Activated CD4-positive, alpha-beta T cell treated with anti-CD3 and anti-CD28 coated beads, Interleukin-2, amount 10 ng/mL, durations not matched to agents 7 days and 5 days (primary cell): ENCODE measurements at regions not wholly inside any gene's neighbourhood (a gene's known extent, or its start where the extent isn't known, plus 50 kb on each side); places are given as distances from the start of the nearest gene placed in this dataset.

Experiments
- CTCF ChIA-PET: fragments of 350-600 bp; sonication (Branson Sonifier 250); formaldehyde crosslinking; loops from one replicate; lab custom pipeline; 2021; ENCODE audit warnings: antibody characterized with exemption; lab: Charles Lee
- POLR2A ChIA-PET: fragments of 350-600 bp; sonication (Branson Sonifier 250); formaldehyde crosslinking; loops from one replicate; lab custom pipeline; 2021; ENCODE audit warnings: antibody characterized with exemption; lab: Charles Lee
- DNase-seq: peaks from one replicate; pipeline ENCODE4 v3.0.0-alpha.2; 2020
- H3K27ac Mint-ChIP-seq: one replicate; pipeline ENCODE4 v1.8.0; 2021; ENCODE audit warnings: mild to moderate bottlenecking, moderate library complexity, mixed read lengths
- H3K27me3 Mint-ChIP-seq: one replicate; pipeline ENCODE4 v1.8.0; 2021; ENCODE audit warnings: mixed read lengths
- H3K36me3 Mint-ChIP-seq: one replicate; pipeline ENCODE4 v1.8.0; 2021; ENCODE audit warnings: low read depth, mixed read lengths
- H3K4me1 Mint-ChIP-seq: one replicate; pipeline ENCODE4 v1.8.0; 2021; ENCODE audit warnings: mixed read lengths
- H3K4me3 Mint-ChIP-seq: one replicate; pipeline ENCODE4 v1.8.0; 2021; ENCODE audit warnings: mild to moderate bottlenecking, moderate library complexity, mixed read lengths
- H3K9me3 Mint-ChIP-seq: one replicate; pipeline ENCODE4 v1.8.0; 2021; ENCODE audit warnings: mixed read lengths

DNA sequence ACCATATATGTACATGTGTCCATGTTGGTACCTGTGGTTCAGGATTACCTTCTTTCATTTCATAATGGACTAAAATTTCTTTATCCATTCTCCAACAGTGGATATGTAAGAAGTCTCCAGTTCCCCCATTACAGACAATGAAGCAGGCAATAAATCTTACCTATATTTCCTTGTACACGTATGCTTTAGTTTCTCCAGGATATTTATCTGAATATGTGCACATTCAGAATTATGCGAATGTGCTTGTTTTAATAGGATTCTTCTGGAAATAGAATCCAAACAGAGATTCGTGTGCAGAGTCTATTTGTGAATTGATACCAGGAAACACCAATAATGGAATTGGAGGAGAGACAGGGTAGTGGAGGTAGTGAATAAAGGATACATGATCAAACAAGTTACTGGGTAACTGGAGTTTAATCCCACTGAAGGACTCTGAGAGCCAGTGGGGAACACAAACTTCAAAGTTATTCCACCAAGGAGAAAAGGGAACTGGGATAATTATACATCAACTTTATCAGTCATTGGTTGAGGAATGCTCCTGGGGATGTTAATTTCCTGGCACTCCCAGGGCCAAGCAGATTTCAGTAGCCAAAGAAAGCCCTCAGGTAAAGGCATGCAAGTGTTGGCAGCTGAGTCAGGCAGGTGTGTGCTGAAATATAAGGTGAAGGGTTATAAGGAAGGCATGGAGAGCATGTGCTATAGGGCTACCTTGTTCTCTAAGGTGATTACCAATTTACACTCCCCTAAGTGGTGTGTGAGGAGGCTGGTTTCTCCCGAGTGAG lies 374.9 kb upstream of the PBX1 start:
- Mint-ChIP-seq H3K4me3 (no peak overlapping the region), H3K9me3 (peaks cover 7% of the 10 kb centered on the region), H3K36me3 (no peaks in the 10 kb centered on the region), H3K4me1 (no peaks in the 10 kb centered on the region), H3K27ac (no peak overlapping the region), H3K27me3 (no peaks in the 10 kb centered on the region)
- CTCF ChIA-PET: no interaction called here
- DNase-seq: no peak
- POLR2A ChIA-PET: no interaction called here

GRCh38 chr1:164186881-164187280 lies 372.1 kb upstream of the PBX1 start:
- Mint-ChIP-seq H3K4me1 (no peaks in the 10 kb centered on the region), H3K36me3 (no peaks in the 10 kb centered on the region), H3K27ac (no peak overlapping the region), H3K4me3 (no peak overlapping the region), H3K9me3 (peaks cover 7% of the 10 kb centered on the region), H3K27me3 (no peaks in the 10 kb centered on the region)
- CTCF ChIA-PET: no interaction called here
- no peak for DNase-seq
- POLR2A ChIA-PET: no interaction called here

- H3K9me3 Mint-ChIP-seq: peaks cover 15% of the 10 kb centered on the region
- ChIA-PET POLR2A (no interaction called here), CTCF (no interaction called here)
- H3K27ac Mint-ChIP-seq: no peak overlapping the region
- no peaks in the 10 kb centered on the region for H3K27me3 Mint-ChIP-seq
- H3K36me3 Mint-ChIP-seq: no peaks in the 10 kb centered on the region
- no peaks in the 10 kb centered on the region for H3K4me1 Mint-ChIP-seq
- H3K4me3 Mint-ChIP-seq: no peak overlapping the region
- no peak for DNase-seq
Observed at GRCh38 chr1:164188497-164188896, 370.5 kb upstream of the PBX1 start.

DNA sequence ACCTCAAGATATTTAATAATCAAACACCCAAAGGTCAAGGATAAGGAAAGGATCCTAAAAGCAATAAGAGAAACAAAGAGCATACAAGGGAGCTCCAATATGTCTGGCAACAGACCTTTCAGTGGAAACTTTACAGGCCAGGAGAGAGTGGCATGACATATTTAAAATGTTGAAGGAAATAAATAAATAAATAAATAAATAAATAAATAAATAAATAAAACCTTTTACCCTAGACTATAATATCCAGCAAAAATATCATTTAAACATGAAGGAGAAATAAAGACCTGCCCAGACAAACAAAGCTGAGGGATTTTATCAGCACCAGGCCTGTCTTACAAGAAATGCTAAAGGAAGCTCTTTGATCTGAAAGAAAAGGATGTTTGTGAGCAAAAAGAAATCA lies 367.8 kb upstream of the PBX1 start:
- Mint-ChIP-seq H3K4me3 (no peak overlapping the region), H3K36me3 (no peaks in the 10 kb centered on the region), H3K9me3 (peaks cover 16% of the 10 kb centered on the region), H3K4me1 (no peaks in the 10 kb centered on the region), H3K27me3 (no peaks in the 10 kb centered on the region), H3K27ac (no peak overlapping the region)
- DNase-seq: no peak
- POLR2A ChIA-PET: no interaction called here
- CTCF ChIA-PET: no interaction called here

DNA sequence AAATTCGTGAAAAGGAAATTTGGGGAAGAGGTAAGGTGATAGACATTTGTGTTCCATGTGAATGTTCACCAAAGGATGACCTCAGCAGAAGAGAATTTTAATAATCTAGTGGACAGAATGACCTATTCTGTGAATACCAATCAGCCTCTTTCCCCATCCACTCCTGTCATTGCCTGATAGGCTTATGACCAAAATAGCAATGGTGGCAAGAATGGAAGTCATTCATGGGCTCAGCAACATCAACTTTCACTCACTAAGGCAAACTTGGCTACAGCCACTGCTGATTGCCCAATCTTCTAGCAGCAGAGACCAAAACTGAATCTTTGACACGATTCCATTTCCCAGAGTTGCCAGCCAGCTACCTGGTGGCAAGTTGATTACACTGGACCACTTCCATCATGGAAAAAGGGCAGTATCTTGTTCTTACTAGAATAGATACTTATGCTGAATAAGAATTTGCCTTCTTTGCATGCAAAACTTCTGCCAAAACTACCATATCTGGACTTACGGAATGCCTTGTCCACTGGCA lies 348.7 kb upstream of the PBX1 start:
- H3K4me1 Mint-ChIP-seq: no peaks in the 10 kb centered on the region
- no peak for DNase-seq
- H3K27ac Mint-ChIP-seq: no peak overlapping the region
- H3K27me3 Mint-ChIP-seq: no peaks in the 10 kb centered on the region
- H3K36me3 Mint-ChIP-seq: no peaks in the 10 kb centered on the region
- CTCF ChIA-PET: no interaction called here
- H3K4me3 Mint-ChIP-seq: no peak overlapping the region
- H3K9me3 Mint-ChIP-seq: no peaks in the 10 kb centered on the region
- POLR2A ChIA-PET: no interaction called here

- H3K4me3 Mint-ChIP-seq: no peak overlapping the region
- no peaks in the 10 kb centered on the region for H3K27me3 Mint-ChIP-seq
- no peaks in the 10 kb centered on the region for H3K4me1 Mint-ChIP-seq
- POLR2A ChIA-PET: no interaction called here
- no peaks in the 10 kb centered on the region for H3K36me3 Mint-ChIP-seq
- CTCF ChIA-PET: no interaction called here
- H3K9me3 Mint-ChIP-seq: peaks cover 5% of the 10 kb centered on the region
- no peak overlapping the region for H3K27ac Mint-ChIP-seq
- DNase-seq: no peak
Observed at GRCh38 chr1:164223378-164223777, 335.6 kb upstream of the PBX1 start.

GRCh38 chr1:164225011-164225410 lies 334.0 kb upstream of the PBX1 start:
- H3K4me1 Mint-ChIP-seq: no peaks in the 10 kb centered on the region
- no peak overlapping the region for H3K27ac Mint-ChIP-seq
- H3K4me3 Mint-ChIP-seq: no peak overlapping the region
- ChIA-PET POLR2A (no interaction called here), CTCF (no interaction called here)
- DNase-seq: no peak
- no peaks in the 10 kb centered on the region for H3K36me3 Mint-ChIP-seq
- H3K27me3 Mint-ChIP-seq: no peaks in the 10 kb centered on the region
- peaks cover 5% of the 10 kb centered on the region for H3K9me3 Mint-ChIP-seq

DNA sequence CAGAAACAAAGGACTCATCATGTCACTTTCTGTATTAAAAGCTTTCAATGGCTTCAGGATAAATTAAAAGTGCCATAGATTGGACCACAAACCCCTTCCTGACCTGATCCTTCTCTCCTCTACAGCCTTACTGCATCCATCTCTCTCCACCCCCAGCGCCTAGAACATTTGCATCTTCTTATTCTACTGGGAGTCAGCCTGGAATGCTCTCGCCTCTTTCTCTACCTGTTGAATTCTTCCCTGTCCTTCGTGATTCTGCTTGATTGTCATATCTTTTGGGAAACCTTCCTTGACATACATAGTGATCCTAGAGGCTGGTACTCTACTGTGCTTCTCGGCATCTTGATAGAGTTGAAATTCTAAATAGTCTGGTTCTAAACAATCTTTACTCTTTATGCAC lies 332.0 kb upstream of the PBX1 start:
- Mint-ChIP-seq H3K27ac (no peak overlapping the region), H3K9me3 (peaks cover 5% of the 10 kb centered on the region), H3K4me1 (no peaks in the 10 kb centered on the region), H3K36me3 (no peaks in the 10 kb centered on the region), H3K4me3 (no peak overlapping the region), H3K27me3 (no peaks in the 10 kb centered on the region)
- no peak for DNase-seq
- ChIA-PET CTCF (no interaction called here), POLR2A (no interaction called here)

GRCh38 chr1:164228928-164229327 lies 330.1 kb upstream of the PBX1 start:
- Mint-ChIP-seq H3K27ac (no peak overlapping the region), H3K27me3 (no peaks in the 10 kb centered on the region), H3K9me3 (peaks cover 5% of the 10 kb centered on the region), H3K4me1 (no peaks in the 10 kb centered on the region), H3K36me3 (no peaks in the 10 kb centered on the region), H3K4me3 (no peak overlapping the region)
- POLR2A ChIA-PET: no interaction called here
- no peak for DNase-seq
- CTCF ChIA-PET: no interaction called here

- Mint-ChIP-seq H3K36me3 (no peaks in the 10 kb centered on the region), H3K4me3 (no peak overlapping the region), H3K27ac (no peak overlapping the region), H3K4me1 (no peaks in the 10 kb centered on the region), H3K27me3 (no peaks in the 10 kb centered on the region), H3K9me3 (peaks cover 2% of the 10 kb centered on the region)
- DNase-seq: no peak
- ChIA-PET CTCF (no interaction called here), POLR2A (no interaction called here)
Observed at GRCh38 chr1:164233149-164233548, 325.8 kb upstream of the PBX1 start.

GRCh38 chr1:164240081-164240480 lies 318.9 kb upstream of the PBX1 start:
- H3K27me3 Mint-ChIP-seq: no peaks in the 10 kb centered on the region
- no peak for DNase-seq
- ChIA-PET POLR2A (no interaction called here), CTCF (no interaction called here)
- no peaks in the 10 kb centered on the region for H3K36me3 Mint-ChIP-seq
- H3K4me1 Mint-ChIP-seq: no peaks in the 10 kb centered on the region
- H3K9me3 Mint-ChIP-seq: peaks cover 6% of the 10 kb centered on the region
- no peak overlapping the region for H3K27ac Mint-ChIP-seq
- H3K4me3 Mint-ChIP-seq: no peak overlapping the region

DNA sequence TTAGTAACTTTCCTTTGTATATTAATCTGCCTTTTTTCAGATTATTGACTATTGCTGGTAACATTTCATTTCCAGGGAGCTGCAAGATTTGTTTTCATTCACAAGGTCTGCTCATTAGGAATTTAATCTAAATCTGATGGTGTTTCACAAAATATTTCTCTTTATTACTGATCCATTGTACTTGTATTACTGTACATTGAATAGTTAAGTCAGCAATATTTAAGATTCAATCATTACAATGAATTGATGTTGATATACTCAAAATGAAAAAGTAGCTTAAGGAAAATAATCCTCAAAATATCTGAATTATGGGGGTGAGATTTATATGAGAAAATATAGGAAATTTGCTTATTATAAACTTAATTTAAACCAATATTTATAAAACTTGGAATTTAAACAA lies 308.6 kb upstream of the PBX1 start:
- no peaks in the 10 kb centered on the region for H3K36me3 Mint-ChIP-seq
- no peak for DNase-seq
- POLR2A ChIA-PET: no interaction called here
- no peaks in the 10 kb centered on the region for H3K27me3 Mint-ChIP-seq
- no peak overlapping the region for H3K4me3 Mint-ChIP-seq
- no peak overlapping the region for H3K27ac Mint-ChIP-seq
- CTCF ChIA-PET: interaction anchor here (1.4 kb wide), 1 partner anchor 12 kb away, joined by 3 read pairs; no protein-coding TSS in a partner anchor
- H3K9me3 Mint-ChIP-seq: peaks cover 11% of the 10 kb centered on the region
- H3K4me1 Mint-ChIP-seq: no peaks in the 10 kb centered on the region

DNA sequence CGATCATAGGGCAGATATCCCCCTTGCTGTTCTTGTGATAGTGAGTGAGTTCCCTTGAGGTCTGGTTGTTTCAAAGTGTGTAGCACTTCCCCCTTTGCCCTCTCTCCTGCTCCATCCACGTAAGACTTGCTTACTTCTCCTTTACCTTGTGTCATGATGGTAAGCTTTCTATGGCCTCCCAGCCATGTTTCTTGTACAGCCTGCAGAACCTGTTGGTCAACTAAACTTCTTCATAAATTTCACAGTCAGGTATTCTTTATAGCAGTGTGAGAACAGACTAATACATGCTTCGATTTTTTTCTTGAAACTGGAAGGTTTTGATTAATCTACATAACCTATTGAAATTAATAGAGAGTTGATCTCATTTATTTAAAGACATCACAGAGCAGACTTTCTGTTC lies 302.5 kb upstream of the PBX1 start:
- ChIA-PET CTCF (no interaction called here), POLR2A (no interaction called here)
- no peaks in the 10 kb centered on the region for H3K27me3 Mint-ChIP-seq
- H3K4me3 Mint-ChIP-seq: no peak overlapping the region
- H3K36me3 Mint-ChIP-seq: no peaks in the 10 kb centered on the region
- no peak overlapping the region for H3K27ac Mint-ChIP-seq
- H3K9me3 Mint-ChIP-seq: peaks cover 13% of the 10 kb centered on the region
- DNase-seq: no peak
- no peaks in the 10 kb centered on the region for H3K4me1 Mint-ChIP-seq

DNA sequence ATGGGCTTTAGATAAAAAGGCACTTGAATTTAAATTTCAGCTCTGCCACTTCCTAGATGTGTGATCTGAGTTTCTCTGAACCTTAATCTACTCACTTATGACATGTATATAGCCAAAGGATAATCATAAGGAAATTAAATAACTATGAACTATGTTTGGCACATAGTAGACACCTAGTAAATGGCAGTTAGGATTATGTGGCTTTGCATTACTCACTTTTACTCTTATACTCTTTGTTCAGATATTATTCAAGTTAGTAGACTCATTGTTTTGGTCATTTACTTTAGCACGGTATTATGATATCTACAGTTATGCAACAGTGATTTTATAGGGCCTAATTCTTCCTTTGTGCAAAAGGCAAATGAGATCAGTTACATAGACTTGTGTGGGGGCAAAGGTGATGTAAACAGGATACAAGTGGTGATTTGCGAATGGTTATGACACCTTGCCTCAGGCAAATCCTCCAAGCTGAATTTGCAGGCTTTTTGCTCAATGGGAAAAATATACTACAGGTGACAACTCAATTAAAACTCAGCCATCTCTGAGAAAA lies 297.2 kb upstream of the PBX1 start:
- ChIA-PET CTCF (no interaction called here), POLR2A (no interaction called here)
- Mint-ChIP-seq H3K36me3 (no peaks in the 10 kb centered on the region), H3K27me3 (no peaks in the 10 kb centered on the region), H3K4me1 (no peaks in the 10 kb centered on the region), H3K4me3 (no peak overlapping the region), H3K27ac (no peak overlapping the region), H3K9me3 (peaks cover 9% of the 10 kb centered on the region)
- DNase-seq: no peak
